OCI-LY7 (cell line): ENCODE measurements at regions not wholly inside any gene's neighbourhood (a gene's known extent, or its start where the extent isn't known, plus 50 kb on each side); places are given as distances from the start of the nearest gene placed in this dataset.

Experiments
- BruUV-seq: library from RNA; stranded (reverse); fragments of 400-500 nt; replicated peaks from 2 replicates; lab custom pipeline; 2021; lab: Mats Ljungman, UMichigan
- CTCF ChIA-PET: fragments of 300-600 bp; sonication (Branson Sonifier 250); formaldehyde crosslinking; loops from one replicate; lab custom pipeline; 2022; ENCODE audit warnings: antibody characterized with exemption; ENCODE audit not compliant: unreplicated experiment; lab: Charles Lee
- POLR2A ChIA-PET: fragments of 300-600 bp; sonication (Branson Sonifier 250); formaldehyde crosslinking; loops from one replicate; lab custom pipeline; 2022; ENCODE audit warnings: antibody characterized with exemption; lab: Charles Lee
- DNase-seq: peaks from one replicate; pipeline ENCODE4 v3.0.0-alpha.2; 2015; ENCODE audit warnings: low spot score
- H2AFZ ChIP-seq: fragments of 200-600 bp; sonication (generic), shearing (Covaris generic); 2 replicates; pipeline ENCODE4 v1.6.1; 2014; ENCODE audit warnings: mild to moderate bottlenecking, antibody characterized with exemption, low read length, moderate library complexity
- H3K27ac ChIP-seq: fragments of 200-600 bp; sonication (generic); 2 replicates; pipeline ENCODE4 v1.5.1; 2014; ENCODE audit warnings: mixed run types, low read depth, mild to moderate bottlenecking, moderate library complexity, low read length, inconsistent platforms; ENCODE audit not compliant: poor library complexity, severe bottlenecking
- H3K36me3 ChIP-seq: fragments of 200-600 bp; sonication (generic); 2 replicates; pipeline ENCODE4 v1.6.1; 2014; ENCODE audit warnings: mild to moderate bottlenecking, antibody characterized with exemption, low read length, moderate library complexity, mixed read lengths; ENCODE audit not compliant: insufficient read depth
- H3K4me1 ChIP-seq: fragments of 200-600 bp; sonication (generic); 2 replicates; pipeline ENCODE4 v1.5.1; 2014; ENCODE audit warnings: mild to moderate bottlenecking, low read length; ENCODE audit not compliant: insufficient read depth, poor library complexity, severe bottlenecking
- H3K4me2 ChIP-seq: fragments of 200-600 bp; sonication (generic); 2 replicates; pipeline ENCODE4 v1.6.1; 2014; ENCODE audit warnings: mild to moderate bottlenecking, low read length
- H3K4me3 ChIP-seq: fragments of 200-600 bp; sonication (generic); 2 replicates; pipeline ENCODE4 v1.5.1; 2014; ENCODE audit warnings: mild to moderate bottlenecking, low read depth, low read length; ENCODE audit not compliant: poor library complexity, severe bottlenecking
- H3K79me2 ChIP-seq: fragments of 200-600 bp; sonication (generic); 2 replicates; pipeline ENCODE4 v1.6.1; 2016; ENCODE audit warnings: low read depth, mild to moderate bottlenecking, low read length, moderate library complexity, mixed read lengths; ENCODE audit not compliant: insufficient read depth
- H3K9me2 ChIP-seq: fragments of 200-600 bp; sonication (generic); 2 replicates; pipeline ENCODE4 v1.6.1; 2016; ENCODE audit warnings: mild to moderate bottlenecking, low read length, mixed read lengths; ENCODE audit not compliant: insufficient read depth
- H3K9me3 ChIP-seq: fragments of 200-600 bp; sonication (generic); 2 replicates; pipeline ENCODE4 v1.6.1; 2014; ENCODE audit warnings: mild to moderate bottlenecking, mixed run types, low read length, mixed read lengths
- H4K20me1 ChIP-seq: fragments of 200-600 bp; sonication (generic); 2 replicates; pipeline ENCODE4 v1.6.1; 2014; ENCODE audit warnings: mild to moderate bottlenecking, antibody characterized with exemption, low read length, moderate library complexity, mixed read lengths; ENCODE audit not compliant: insufficient read depth
- CTCF ChIP-seq: fragments of 200-600 bp; sonication (generic); conservative IDR thresholded peaks from 2 replicates; pipeline ENCODE4 v1.5.1; 2014; ENCODE audit warnings: mild to moderate bottlenecking, antibody characterized with exemption, low read length, moderate library complexity, mixed read lengths
- EZH2phosphoT487 ChIP-seq: fragments of 200-600 bp; sonication (generic); IDR thresholded peaks from 2 replicates; pipeline ENCODE4 v1.6.1; 2018; ENCODE audit warnings: low read depth, borderline replicate concordance, mild to moderate bottlenecking, mixed run types, antibody characterized with exemption, low read length, moderate library complexity, mixed read lengths
- intact Hi-C: fragments of 100-400 bp; cut with micrococcal nuclease; formaldehyde crosslinking; loops from one replicate; pipeline ENCODE4 v1.10.0; 2022; ENCODE audit not compliant: unreplicated experiment

DNA sequence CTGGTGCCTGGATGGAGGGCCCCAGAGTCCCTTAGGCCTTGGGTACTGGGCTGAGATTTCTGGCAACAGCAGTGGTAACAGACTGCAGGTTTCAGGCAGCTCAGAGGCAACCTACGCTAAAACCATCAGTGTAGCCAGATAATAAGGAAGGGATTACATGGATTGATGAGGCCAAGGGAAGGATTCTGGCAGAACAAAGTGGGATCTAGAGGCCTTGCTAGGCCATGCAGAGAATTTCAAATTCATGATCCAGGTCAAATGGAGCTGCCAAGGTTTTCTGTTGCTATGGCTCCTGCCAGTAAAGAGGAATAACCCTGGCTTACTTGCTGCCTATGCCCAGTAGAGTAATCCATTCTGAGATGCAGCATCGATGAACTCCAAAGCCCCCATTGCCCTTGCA, 445.7 kb downstream of the ADRA2A start:
- intact Hi-C loops: no loop called here
- Histone ChIP-seq H3K36me3 (no peaks in the 10 kb centered on the region), H3K79me2 (no peaks in the 10 kb centered on the region), H3K4me1 (no peaks in the 10 kb centered on the region), H3K27ac (no peak overlapping the region), H4K20me1 (no peaks in the 10 kb centered on the region), H3K9me2 (no peaks in the 10 kb centered on the region; the same call in 1 of the 2 replicates), H3K4me2 (no peak overlapping the region), H3K9me3 (no peaks in the 10 kb centered on the region), H2AFZ (no peak overlapping the region), H3K4me3 (no peak overlapping the region)
- ChIA-PET POLR2A (interaction anchor here (0.6 kb wide), 2 partner anchors 10 to 1933 kb away, joined by 3 read pairs; no protein-coding TSS in a partner anchor), CTCF (no interaction called here)
- no peak for DNase-seq
- TF ChIP-seq EZH2phosphoT487: no peak
- no peak for TF ChIP-seq CTCF
- BruUV-seq: no TSS peak

DNA sequence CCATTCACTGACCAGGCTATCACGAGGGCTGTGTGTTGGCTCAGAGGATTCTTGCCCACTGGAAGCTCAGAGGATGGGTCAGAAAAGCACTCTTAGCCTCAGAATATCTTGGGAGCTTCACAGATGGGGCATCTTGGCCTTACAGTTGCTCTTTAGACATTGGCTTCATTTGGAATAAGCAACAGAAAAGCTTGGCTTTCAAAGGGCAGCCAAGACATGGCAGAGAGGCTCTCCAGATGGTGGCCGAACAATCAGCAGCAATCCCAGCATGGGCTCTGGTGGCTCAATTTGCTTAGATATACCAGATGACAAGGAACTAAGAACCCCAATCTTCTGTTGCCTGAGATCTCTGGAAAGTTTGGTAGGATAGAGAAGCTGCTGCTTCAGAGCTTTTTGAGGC, 446.2 kb downstream of the ADRA2A start:
- CTCF ChIA-PET: no interaction called here

More for the DNA sequence above, 446.2 kb downstream of the ADRA2A start:
- no peaks in the 10 kb centered on the region for H3K9me3 ChIP-seq
- no peak for DNase-seq
- intact Hi-C loops: no loop called here
- no peaks in the 10 kb centered on the region for H3K36me3 ChIP-seq
- H3K4me3 ChIP-seq: no peak overlapping the region
- H3K27ac ChIP-seq: no peak overlapping the region
- H2AFZ ChIP-seq: no peak overlapping the region
- no peaks in the 10 kb centered on the region for H3K79me2 ChIP-seq
- POLR2A ChIA-PET: interaction anchor here (0.6 to 0.7 kb wide), 2 partner anchors 10 to 422 kb away, joined by 3 read pairs; no protein-coding TSS in a partner anchor
- H3K4me1 ChIP-seq: no peaks in the 10 kb centered on the region
- no peaks in the 10 kb centered on the region; the same call in 1 of the 2 replicates for H3K9me2 ChIP-seq
- BruUV-seq: no TSS peak
- H3K4me2 ChIP-seq: no peak overlapping the region
- H4K20me1 ChIP-seq: no peaks in the 10 kb centered on the region
- TF ChIP-seq CTCF: no peak
- no peak for TF ChIP-seq EZH2phosphoT487
